CD4-positive, CD25-positive, alpha-beta regulatory T cell (primary cell): ENCODE measurements at regions not wholly inside any gene's neighbourhood (a gene's known extent, or its start where the extent isn't known, plus 50 kb on each side); places are given as distances from the start of the nearest gene placed in this dataset.
"Not testable (repeated sequence)": the region's sequence is repeated elsewhere in the genome, so short reads cannot be mapped to it uniquely, and the experiment has no call there.

Experiments
- ATAC-seq, 2 donors: fragments of 150-1000 bp; cut with Tn5 transposase; one replicate each; pipeline ENCODE4 v1.10.0; 2021; ENCODE audit warnings: low read depth in 2 of 2, moderate number of reproducible peaks in 2 of 2, moderate library complexity in 1 of 2
- DNase-seq, 3 donors: peaks; one replicate each; pipeline versions ENCODE4 v3.0.0 to v3.0.0-alpha.2; 2012 to 2022; ENCODE audit warnings: mixed read lengths in 1 of 3
- H3K27ac ChIP-seq: one replicate; pipeline ENCODE4 v1.7.0; 2013; ENCODE audit warnings: mild to moderate bottlenecking, low read length; ENCODE audit not compliant: insufficient read depth, poor library complexity, severe bottlenecking
- H3K27me3 ChIP-seq: one replicate; pipeline ENCODE4 v1.7.0; 2013; ENCODE audit warnings: low read length; ENCODE audit not compliant: control insufficient read depth, insufficient read depth
- H3K36me3 ChIP-seq: one replicate; pipeline ENCODE4 v1.7.0; 2013; ENCODE audit warnings: mild to moderate bottlenecking, low read length, moderate library complexity; ENCODE audit not compliant: control insufficient read depth, insufficient read depth
- H3K4me1 ChIP-seq: 2 replicates; pipeline ENCODE4 v1.7.0; 2013; ENCODE audit warnings: mild to moderate bottlenecking, low read length; ENCODE audit not compliant: insufficient read depth, control insufficient read depth, poor library complexity, severe bottlenecking
- H3K4me3 ChIP-seq: one replicate; pipeline ENCODE4 v1.7.0; 2013; ENCODE audit warnings: low read depth, mild to moderate bottlenecking, low read length, moderate library complexity
- H3K9me3 ChIP-seq, 2 experiments: 1 replicate in 1 of 2; 2 replicates in 1 of 2; pipeline ENCODE4 v1.7.0; 2013; ENCODE audit warnings: low read length in 2 of 2, mild to moderate bottlenecking in 1 of 2, moderate library complexity in 1 of 2; ENCODE audit not compliant: control insufficient read depth in 2 of 2
- H3K27ac Mint-ChIP-seq, 3 donors: one replicate each; pipeline ENCODE4 v1.8.0; 2020 to 2022; ENCODE audit warnings: mild to moderate bottlenecking in 3 of 3, mixed read lengths in 3 of 3, moderate library complexity in 2 of 3
- H3K27me3 Mint-ChIP-seq: one replicate; pipeline ENCODE4 v1.8.0; 2022; ENCODE audit warnings: mild to moderate bottlenecking, mixed read lengths
- H3K36me3 Mint-ChIP-seq: one replicate; pipeline ENCODE4 v1.8.0; 2020; ENCODE audit warnings: mixed read lengths
- H3K4me1 Mint-ChIP-seq, 4 donors: one replicate each; pipeline ENCODE4 v1.8.0; 2020 to 2022; ENCODE audit warnings: mixed read lengths in 4 of 4, mild to moderate bottlenecking in 1 of 4
- H3K4me3 Mint-ChIP-seq, 4 donors: one replicate each; pipeline ENCODE4 v1.8.0; 2020 to 2022; ENCODE audit warnings: mild to moderate bottlenecking in 4 of 4, mixed read lengths in 4 of 4, moderate library complexity in 3 of 4
- H3K9me3 Mint-ChIP-seq, 7 donors: one replicate each; pipeline ENCODE4 v1.8.0; 2020 to 2022; ENCODE audit warnings: mixed read lengths in 7 of 7, mild to moderate bottlenecking in 3 of 7, moderate library complexity in 2 of 7

DNA sequence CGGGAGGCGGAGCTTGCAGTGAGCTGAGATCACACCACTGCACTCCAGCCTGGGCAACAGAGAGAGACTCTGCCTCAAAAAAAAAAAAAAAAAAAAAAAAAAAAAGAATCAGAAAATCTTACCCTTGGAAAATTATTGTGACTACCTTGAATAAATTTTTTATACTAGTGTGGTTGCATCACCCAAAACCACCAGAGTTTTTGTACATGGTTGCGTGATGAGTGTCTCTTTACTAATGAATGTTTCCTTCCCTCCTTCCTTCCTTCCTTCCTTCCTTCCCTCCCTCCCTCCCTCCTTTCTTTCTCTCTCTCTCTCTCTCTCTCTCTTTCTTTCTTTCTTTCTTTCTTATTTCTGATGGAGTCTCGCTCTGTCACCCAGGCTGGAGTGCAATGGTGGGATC lies 653.4 kb downstream of the ETS1 start:
- H3K4me3 Mint-ChIP-seq, H3K4me1 ChIP-seq, ATAC-seq, H3K36me3 Mint-ChIP-seq, H3K27ac Mint-ChIP-seq, H3K36me3 ChIP-seq, H3K4me3 ChIP-seq, H3K27ac ChIP-seq, H3K9me3 ChIP-seq, DNase-seq, H3K27me3 ChIP-seq, H3K9me3 Mint-ChIP-seq, H3K4me1 Mint-ChIP-seq: not testable (repeated sequence)
- H3K27me3 Mint-ChIP-seq: peaks cover 11% of the 10 kb centered on the region

DNA sequence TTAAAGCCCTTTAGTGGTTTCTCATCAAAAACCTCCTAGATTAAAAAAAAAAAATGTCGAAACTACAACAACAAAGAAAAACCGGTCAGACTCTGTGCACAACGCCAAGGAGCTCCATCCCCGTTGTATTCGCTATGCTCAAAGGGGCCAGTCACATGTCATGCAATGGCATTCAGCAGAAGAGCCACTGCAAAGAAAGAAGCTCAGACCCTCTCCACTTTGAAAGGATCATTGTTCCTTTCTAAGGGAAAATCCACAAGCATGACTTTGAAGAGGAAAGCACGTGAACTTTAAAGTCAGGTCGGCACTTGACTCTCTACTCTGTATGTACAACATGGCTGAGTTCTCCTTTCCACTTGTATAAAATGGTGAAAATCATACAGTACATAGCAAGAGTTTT lies 655.6 kb downstream of the ETS1 start:
- H3K4me1 ChIP-seq: no peaks in the 10 kb centered on the region
- no peak overlapping the region for H3K4me3 ChIP-seq
- no peak for DNase-seq
- Mint-ChIP-seq H3K4me3 (no peak overlapping the region), H3K27me3 (peaks cover 11% of the 10 kb centered on the region), H3K4me1 (no peaks in the 10 kb centered on the region), H3K27ac (peak overlapping the region in 1 of 3 donors; percentile 12), H3K36me3 (no peaks in the 10 kb centered on the region), H3K9me3 (peaks cover 0 to 3% (median 0%) of the 10 kb centered on the region in 7 donors)
- H3K27me3 ChIP-seq: no peaks in the 10 kb centered on the region
- H3K27ac ChIP-seq: no peak overlapping the region
- no peaks in the 10 kb centered on the region for H3K9me3 ChIP-seq
- no peaks in the 10 kb centered on the region for H3K36me3 ChIP-seq
- no peak for ATAC-seq

DNA sequence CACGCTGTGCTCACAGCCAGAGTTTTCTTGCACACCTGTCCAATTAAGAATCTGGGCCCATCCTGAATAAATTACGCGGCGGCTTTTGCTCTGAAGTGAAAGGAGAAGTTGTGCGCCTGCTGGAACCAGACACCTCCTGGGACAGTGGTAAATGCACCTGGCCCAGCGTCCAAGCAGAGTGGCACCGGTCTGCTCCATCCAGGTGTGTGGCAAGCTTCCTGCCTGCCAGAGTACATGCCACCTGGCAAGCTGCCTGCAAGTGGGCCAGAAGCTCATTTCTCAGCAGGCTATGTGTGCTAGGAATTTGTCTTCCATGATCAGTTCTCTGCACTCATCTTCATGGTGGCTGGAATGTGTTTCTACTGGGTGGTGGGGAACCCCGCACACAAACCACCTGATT lies 660.6 kb downstream of the ETS1 start:
- DNase-seq (no peak), ATAC-seq (no peak)
- Histone ChIP-seq H3K27me3 (no peaks in the 10 kb centered on the region), H3K4me1 (no peaks in the 10 kb centered on the region), H3K27ac (no peak overlapping the region), H3K4me3 (no peak overlapping the region), H3K36me3 (no peaks in the 10 kb centered on the region), H3K9me3 (no peaks in the 10 kb centered on the region)
- Mint-ChIP-seq H3K36me3 (no peaks in the 10 kb centered on the region), H3K27ac (no peak overlapping the region), H3K27me3 (peaks cover 14% of the 10 kb centered on the region), H3K9me3 (peaks cover 0 to 4% (median under 1%) of the 10 kb centered on the region in 7 donors), H3K4me3 (no peak overlapping the region), H3K4me1 (peaks cover 0 to 2% (median 0%) of the 10 kb centered on the region in 4 donors)

DNA sequence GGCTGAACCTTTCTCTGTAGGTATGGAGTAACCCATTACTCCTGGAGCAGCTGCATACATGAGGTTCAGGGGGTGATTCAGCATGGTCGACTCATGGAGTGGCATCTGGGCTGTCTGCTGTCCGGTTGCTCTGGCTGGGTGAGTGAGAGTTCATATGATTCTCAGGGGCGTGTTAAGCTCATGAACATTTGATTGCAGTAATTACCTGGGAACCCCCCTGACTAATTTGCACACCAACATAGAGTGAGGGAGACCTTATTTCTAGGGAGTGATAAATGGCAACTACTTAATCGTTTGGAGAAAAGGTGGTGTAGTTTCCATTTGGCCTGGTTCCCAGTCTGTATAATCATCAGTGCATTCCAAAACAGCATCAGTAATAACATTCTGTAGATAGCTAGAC lies 661.9 kb downstream of the ETS1 start:
- H3K27ac ChIP-seq: no peak overlapping the region
- DNase-seq (no peak), ATAC-seq (no peak)
- H3K36me3 ChIP-seq: no peaks in the 10 kb centered on the region
- Mint-ChIP-seq H3K4me3 (no peak overlapping the region), H3K27ac (no peak overlapping the region), H3K36me3 (no peaks in the 10 kb centered on the region), H3K9me3 (peaks cover 0 to 4% (median 3%) of the 10 kb centered on the region in 7 donors), H3K27me3 (peaks cover 14% of the 10 kb centered on the region), H3K4me1 (peaks cover 0 to 2% (median 0%) of the 10 kb centered on the region in 4 donors)
- H3K9me3 ChIP-seq: peaks cover under 1 to 3% of the 10 kb centered on the region in 2 experiments
- no peaks in the 10 kb centered on the region for H3K27me3 ChIP-seq
- no peak overlapping the region for H3K4me3 ChIP-seq
- H3K4me1 ChIP-seq: no peaks in the 10 kb centered on the region

DNA sequence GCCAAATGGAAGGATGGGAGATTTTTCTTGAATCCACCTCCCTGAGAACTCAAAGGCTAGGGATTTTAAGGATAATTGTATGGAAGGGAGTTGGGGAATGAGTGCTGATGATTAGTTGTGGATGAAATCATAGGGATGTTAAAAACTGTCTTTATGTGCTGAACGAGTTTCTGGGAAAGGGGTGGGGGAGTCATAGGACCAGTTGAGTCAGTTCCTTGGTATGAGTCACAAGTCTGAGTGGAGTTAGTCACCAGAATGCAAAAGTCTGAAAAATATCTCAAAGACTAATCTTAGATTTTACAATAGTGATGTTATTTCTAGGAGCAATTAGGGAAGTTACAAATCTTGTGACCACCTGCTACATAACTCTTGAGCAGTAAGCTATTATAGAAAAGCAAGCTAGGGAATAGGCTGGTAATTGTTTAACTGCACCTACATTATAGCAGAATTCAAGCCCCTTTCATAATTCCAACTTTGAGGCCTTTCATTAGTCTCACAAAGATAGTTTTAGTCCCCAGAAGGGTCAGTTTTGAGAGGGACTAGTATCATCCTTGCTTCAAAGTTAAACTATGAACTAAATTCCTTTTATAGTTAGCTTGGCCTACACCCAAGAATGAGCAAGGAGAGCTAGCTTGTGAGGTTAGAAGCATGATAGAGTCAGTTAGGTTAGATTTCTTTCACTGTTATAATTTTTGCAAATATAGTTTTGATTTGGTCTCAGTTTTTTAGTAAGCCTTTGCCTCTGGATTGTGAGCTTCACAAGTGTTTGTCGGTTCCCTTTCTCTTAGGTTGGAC lies 668.0 kb downstream of the ETS1 start:
- Mint-ChIP-seq H3K4me3 (no peak overlapping the region), H3K27ac (peak overlapping the region in 1 of 3 donors; percentile 29), H3K4me1 (no peaks in the 10 kb centered on the region), H3K36me3 (no peaks in the 10 kb centered on the region), H3K9me3 (peaks cover 0 to 18% (median 10%) of the 10 kb centered on the region in 7 donors), H3K27me3 (peaks cover 9% of the 10 kb centered on the region)
- no peak for ATAC-seq
- Histone ChIP-seq H3K27ac (no peak overlapping the region), H3K9me3 (peaks cover 14 to 17% of the 10 kb centered on the region in 2 experiments), H3K4me1 (no peaks in the 10 kb centered on the region), H3K4me3 (no peak overlapping the region), H3K27me3 (no peaks in the 10 kb centered on the region), H3K36me3 (no peaks in the 10 kb centered on the region)
- no peak for DNase-seq

DNA sequence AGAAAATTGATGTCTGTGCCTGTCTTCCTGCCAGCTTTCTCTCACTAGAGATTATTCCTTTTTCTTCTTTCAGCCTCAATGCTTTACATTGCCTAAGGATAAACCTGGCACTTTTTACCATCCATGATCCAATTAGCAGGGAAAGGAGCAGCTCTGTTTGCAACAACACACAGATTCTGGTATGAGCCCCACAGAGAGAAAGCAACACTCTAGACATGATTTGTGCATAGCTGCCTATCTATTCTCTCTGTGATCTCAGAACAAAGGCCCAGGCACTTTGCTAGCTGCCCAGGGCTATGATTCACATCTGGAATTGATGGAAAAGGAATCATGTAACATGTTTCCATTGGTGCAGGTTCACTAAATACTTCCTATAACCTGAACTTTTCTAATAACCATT lies 685.0 kb downstream of the ETS1 start:
- ATAC-seq (no peak), DNase-seq (no peak)
- no peaks in the 10 kb centered on the region for H3K27me3 ChIP-seq
- Mint-ChIP-seq H3K27me3 (no peaks in the 10 kb centered on the region), H3K9me3 (peaks cover 0 to 3% (median 0%) of the 10 kb centered on the region in 7 donors), H3K4me1 (no peaks in the 10 kb centered on the region), H3K27ac (no peak overlapping the region), H3K36me3 (no peaks in the 10 kb centered on the region), H3K4me3 (no peak overlapping the region)
- no peaks in the 10 kb centered on the region for H3K9me3 ChIP-seq
- H3K36me3 ChIP-seq: no peaks in the 10 kb centered on the region
- H3K27ac ChIP-seq: no peak overlapping the region
- H3K4me1 ChIP-seq: no peaks in the 10 kb centered on the region
- no peak overlapping the region for H3K4me3 ChIP-seq

DNA sequence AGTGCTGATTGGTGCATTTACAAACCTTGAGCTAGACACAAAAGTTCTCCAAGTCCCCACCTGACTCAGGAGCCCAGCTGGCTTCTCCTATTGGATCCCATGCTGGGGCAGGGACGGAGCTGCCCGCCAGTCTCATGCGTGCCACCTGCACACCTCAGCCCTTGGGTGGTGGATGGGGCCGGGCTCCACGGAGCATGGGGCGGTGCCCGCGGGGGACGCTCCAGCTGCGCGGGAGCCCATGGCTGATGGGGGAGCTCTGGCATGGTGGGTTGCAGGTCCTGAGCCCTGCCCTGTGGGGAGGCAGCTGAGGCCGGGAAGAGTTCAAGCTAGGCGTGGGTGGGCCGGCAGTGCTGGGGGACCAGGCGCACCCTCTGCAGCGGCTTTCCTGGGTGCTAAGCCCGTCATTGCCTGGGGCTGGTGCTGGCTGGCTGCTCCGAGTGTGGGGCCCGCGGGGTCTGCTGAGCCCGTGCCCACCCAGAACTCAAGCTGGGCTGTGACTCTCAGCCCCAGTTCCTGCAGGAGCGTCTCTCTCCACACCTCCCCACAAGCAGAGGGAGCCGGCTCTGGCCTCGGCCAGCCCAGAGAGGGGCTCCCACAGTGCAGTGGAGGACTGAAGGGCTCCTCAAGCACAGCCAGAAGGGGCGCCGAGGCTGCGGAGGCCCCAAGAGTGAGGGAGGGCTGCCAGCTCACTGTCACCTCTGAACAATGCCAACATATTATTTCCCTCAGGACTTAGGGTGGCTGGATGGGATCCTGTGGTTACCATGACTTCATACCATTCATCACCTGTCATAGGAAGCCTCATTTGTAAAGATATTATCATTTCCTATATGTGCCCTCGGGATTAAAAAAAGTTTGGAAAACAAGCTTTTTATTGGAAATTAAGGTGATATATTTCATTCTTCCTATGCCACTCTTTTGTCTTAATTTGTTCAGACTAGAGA lies 688.7 kb downstream of the ETS1 start:
- Mint-ChIP-seq H3K27me3 (no peaks in the 10 kb centered on the region), H3K4me3 (no peak overlapping the region), H3K36me3 (no peaks in the 10 kb centered on the region), H3K27ac (no peak overlapping the region), H3K9me3 (peaks cover 0 to 5% (median 0%) of the 10 kb centered on the region in 7 donors), H3K4me1 (no peaks in the 10 kb centered on the region)
- no peaks in the 10 kb centered on the region for H3K4me1 ChIP-seq
- no peaks in the 10 kb centered on the region for H3K9me3 ChIP-seq
- no peaks in the 10 kb centered on the region for H3K36me3 ChIP-seq
- DNase-seq: no peak
- ATAC-seq: no peak
- H3K27me3 ChIP-seq: no peaks in the 10 kb centered on the region
- no peak overlapping the region for H3K27ac ChIP-seq
- no peak overlapping the region for H3K4me3 ChIP-seq
